ENCODE measurements at regions not wholly inside any gene's neighbourhood (a gene's known extent, or its start where the extent isn't known, plus 50 kb on each side); places are given as distances from the start of the nearest gene placed in this dataset.

DNA sequence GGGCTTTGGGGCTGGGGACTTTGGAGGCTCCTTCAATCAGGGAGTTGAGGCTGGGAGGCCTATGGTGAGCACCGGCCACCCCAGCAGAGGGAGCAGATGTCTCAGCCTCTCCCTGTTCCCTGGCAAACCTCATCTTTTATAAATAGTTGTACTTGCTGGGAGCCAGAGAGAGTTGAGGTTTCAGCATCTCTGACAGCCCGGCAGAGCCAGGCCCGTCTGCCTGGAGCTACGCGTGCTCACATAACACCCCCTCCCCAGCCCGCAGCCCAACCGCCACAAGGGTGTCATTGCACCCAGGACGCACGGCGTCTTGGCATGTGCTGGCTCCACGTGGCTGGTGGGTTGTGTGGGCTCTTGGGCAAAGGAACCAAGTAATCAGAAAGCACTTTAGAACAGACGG, 127.1 kb downstream of the CHST1 start:
- in situ Hi-C loops (cut with MboI; ENCODE audit: low sequenced_read_pairs) (no loop called here), dilution Hi-C loops (cut with HindIII; ENCODE audit: low sequenced_read_pairs, unreplicated experiment) (no loop called here), intact Hi-C loops (cut with micrococcal nuclease) (no loop called here)
- CTCF ChIA-PET, result no interaction called here
- H4K91ac ChIP-seq (ENCODE audit: insufficient read depth, low read depth, low read length), result no peak overlapping the region
- H2AFZ ChIP-seq (replicated peaks; ENCODE audit: low read length, poor library complexity), result no peak overlapping the region
- 0% methylated on average over 1 of the region's 12 CpGs; no CpG with 5 or more reads in 1 of the 2 experiments for WGBS, 2 experiments (ENCODE audit: extremely low coverage in 2 of 2, insufficient read length in 1 of 2)
- no peak overlapping the region for H2BK20ac ChIP-seq (ENCODE audit: low read depth, low read length)
- H3K56ac ChIP-seq (ENCODE audit: extremely low read depth, insufficient read depth, low read length), result no peak overlapping the region
- H3K9me3 ChIP-seq (ENCODE audit: control insufficient read depth, insufficient read depth, low read length), result no peaks in the 10 kb centered on the region
- no peaks in the 10 kb centered on the region; the same call in 1 of the 2 replicates for H3K27me3 ChIP-seq (ENCODE audit: control insufficient read depth, insufficient read depth, low read length)
- TF ChIP-seq FOS (IDR thresholded peaks at IDR 0.05; ENCODE audit: low read depth, low read length) (no peak), CEBPB (IDR thresholded peaks at IDR 0.05; ENCODE audit: low read depth, low read length) (no peak), SMC3 (IDR thresholded peaks at IDR 0.05; ENCODE audit: low read depth, low read length) (no peak), MAFK (IDR thresholded peaks at IDR 0.05; ENCODE audit: low read depth, low read length) (no peak), MXI1 (IDR thresholded peaks at IDR 0.05; ENCODE audit: borderline replicate concordance, low read depth, low read length) (no peak), MAZ (IDR thresholded peaks at IDR 0.05; ENCODE audit: borderline replicate concordance, low read depth, low read length) (no peak)
- TF ChIP-seq, protein P1, sequence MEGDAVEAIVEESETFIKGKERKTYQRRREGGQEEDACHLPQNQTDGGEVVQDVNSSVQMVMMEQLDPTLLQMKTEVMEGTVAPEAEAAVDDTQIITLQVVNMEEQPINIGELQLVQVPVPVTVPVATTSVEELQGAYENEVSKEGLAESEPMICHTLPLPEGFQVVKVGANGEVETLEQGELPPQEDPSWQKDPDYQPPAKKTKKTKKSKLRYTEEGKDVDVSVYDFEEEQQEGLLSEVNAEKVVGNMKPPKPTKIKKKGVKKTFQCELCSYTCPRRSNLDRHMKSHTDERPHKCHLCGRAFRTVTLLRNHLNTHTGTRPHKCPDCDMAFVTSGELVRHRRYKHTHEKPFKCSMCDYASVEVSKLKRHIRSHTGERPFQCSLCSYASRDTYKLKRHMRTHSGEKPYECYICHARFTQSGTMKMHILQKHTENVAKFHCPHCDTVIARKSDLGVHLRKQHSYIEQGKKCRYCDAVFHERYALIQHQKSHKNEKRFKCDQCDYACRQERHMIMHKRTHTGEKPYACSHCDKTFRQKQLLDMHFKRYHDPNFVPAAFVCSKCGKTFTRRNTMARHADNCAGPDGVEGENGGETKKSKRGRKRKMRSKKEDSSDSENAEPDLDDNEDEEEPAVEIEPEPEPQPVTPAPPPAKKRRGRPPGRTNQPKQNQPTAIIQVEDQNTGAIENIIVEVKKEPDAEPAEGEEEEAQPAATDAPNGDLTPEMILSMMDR (conservative IDR thresholded peaks at IDR 0.05; ENCODE audit: low read depth, low read length), result no peak
- H2AK9ac ChIP-seq (replicated peaks; ENCODE audit: low read depth, low read length, poor library complexity), result no peak overlapping the region
- H3K14ac ChIP-seq (replicated peaks; ENCODE audit: low read depth, low read length), result no peak overlapping the region
- no peak overlapping the region for H3K4me3 ChIP-seq (ENCODE audit: insufficient read depth, low read depth, low read length)
- no peaks in the 10 kb centered on the region for H4K20me1 ChIP-seq (ENCODE audit: insufficient read depth, low read length)
- no peak overlapping the region for H2BK15ac ChIP-seq (ENCODE audit: low read depth, low read length)
- H3K9ac ChIP-seq (ENCODE audit: low read depth, low read length), result no peak overlapping the region
- H3K4me1 ChIP-seq (ENCODE audit: control insufficient read depth, insufficient read depth, low read length), result no peaks in the 10 kb centered on the region
- H2BK5ac ChIP-seq (ENCODE audit: low read depth, low read length, poor library complexity, severe bottlenecking), result no peak overlapping the region
- no peak overlapping the region for H3K23ac ChIP-seq (ENCODE audit: low read depth, low read length)
- H3K9me1 ChIP-seq (ENCODE audit: insufficient read depth, low read length), result no peaks in the 10 kb centered on the region
- no peaks in the 10 kb centered on the region for H3K79me1 ChIP-seq (ENCODE audit: low read depth in 1 of 2, low read length in 2 of 2)
- H4K5ac ChIP-seq (ENCODE audit: low read depth, low read length), result no peak overlapping the region
- POLR2A ChIA-PET (ENCODE audit: unreplicated experiment), result no interaction called here
- ATAC-seq (ENCODE audit: low read depth) (no peak), DNase-seq (no peak)
- no peak overlapping the region for H3K4me2 ChIP-seq (ENCODE audit: low read depth, low read length)
- no peak overlapping the region for H2AK5ac ChIP-seq (ENCODE audit: low read depth, low read length)
- H2BK120ac ChIP-seq (ENCODE audit: low read depth, low read length), result no peak overlapping the region
- BruUV-seq (replicated peaks), result no TSS peak
- no peak overlapping the region for H4K8ac ChIP-seq (ENCODE audit: low read depth in 2 of 2, low read length in 2 of 2)
- H3K4ac ChIP-seq (ENCODE audit: low read depth, low read length), result no peak overlapping the region
- H3K27ac ChIP-seq (ENCODE audit: insufficient read depth, low read length), result no peak overlapping the region
- no peak overlapping the region for H3K18ac ChIP-seq (ENCODE audit: low read depth, low read length)
- no peaks in the 10 kb centered on the region for H3K36me3 ChIP-seq (ENCODE audit: control insufficient read depth, insufficient read depth, low read length)

Measured in IMR-90 (cell line).